ENCODE measurements at regions not wholly inside any gene's neighbourhood (a gene's known extent, or its start where the extent isn't known, plus 50 kb on each side); places are given as distances from the start of the nearest gene placed in this dataset.

GRCh38 chr2:125169764-125170146 is 1144.7 kb downstream of the CNTNAP5 start:
- TF ChIP-seq POLR2AphosphoS5 (IDR thresholded peaks at IDR 0.05) (no peak), CTCF (IDR thresholded peaks at IDR 0.05) (no peak), POLR2A (IDR thresholded peaks at IDR 0.05) (no peak)

Measured in stomach (tissue), 4 donors.